ENCODE measurements at regions not wholly inside any gene's neighbourhood (a gene's known extent, or its start where the extent isn't known, plus 50 kb on each side); places are given as distances from the start of the nearest gene placed in this dataset.

DNA sequence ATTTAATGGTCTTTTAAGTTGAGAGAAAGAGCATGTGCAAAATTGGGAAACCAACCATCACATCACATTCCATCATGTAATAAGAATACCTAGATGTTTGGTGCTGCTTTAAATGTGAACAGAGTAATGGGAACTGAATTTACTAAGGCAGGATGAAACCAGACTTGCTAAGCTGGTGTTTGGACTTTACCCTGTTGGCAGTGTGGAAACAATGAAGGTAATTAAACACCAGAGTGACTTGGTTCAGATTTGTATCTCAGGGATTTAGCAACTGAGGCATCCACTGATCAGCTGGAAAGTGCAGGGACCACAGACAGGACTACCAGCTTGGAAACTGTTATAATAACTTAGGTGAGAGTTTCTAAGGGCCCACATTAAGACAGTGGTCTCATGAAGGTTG, 263.4 kb downstream of the OLFM3 start (continued):
- TF ChIP-seq, protein P1, sequence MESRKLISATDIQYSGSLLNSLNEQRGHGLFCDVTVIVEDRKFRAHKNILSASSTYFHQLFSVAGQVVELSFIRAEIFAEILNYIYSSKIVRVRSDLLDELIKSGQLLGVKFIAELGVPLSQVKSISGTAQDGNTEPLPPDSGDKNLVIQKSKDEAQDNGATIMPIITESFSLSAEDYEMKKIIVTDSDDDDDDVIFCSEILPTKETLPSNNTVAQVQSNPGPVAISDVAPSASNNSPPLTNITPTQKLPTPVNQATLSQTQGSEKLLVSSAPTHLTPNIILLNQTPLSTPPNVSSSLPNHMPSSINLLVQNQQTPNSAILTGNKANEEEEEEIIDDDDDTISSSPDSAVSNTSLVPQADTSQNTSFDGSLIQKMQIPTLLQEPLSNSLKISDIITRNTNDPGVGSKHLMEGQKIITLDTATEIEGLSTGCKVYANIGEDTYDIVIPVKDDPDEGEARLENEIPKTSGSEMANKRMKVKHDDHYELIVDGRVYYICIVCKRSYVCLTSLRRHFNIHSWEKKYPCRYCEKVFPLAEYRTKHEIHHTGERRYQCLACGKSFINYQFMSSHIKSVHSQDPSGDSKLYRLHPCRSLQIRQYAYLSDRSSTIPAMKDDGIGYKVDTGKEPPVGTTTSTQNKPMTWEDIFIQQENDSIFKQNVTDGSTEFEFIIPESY (CRISPR knock-in tag; IDR thresholded peaks at IDR 0.05) = no peak
- TF ChIP-seq ZNF3 (CRISPR knock-in tag; IDR thresholded peaks at IDR 0.05) (no peak), IKZF1 (IDR thresholded peaks at IDR 0.05) (no peak), MBD4 (IDR thresholded peaks at IDR 0.05; ENCODE audit: borderline replicate concordance, low read length) (no peak), ZNF782 (CRISPR knock-in tag; IDR thresholded peaks at IDR 0.05; ENCODE audit: borderline replicate concordance) (no peak), MYNN (CRISPR knock-in tag; IDR thresholded peaks at IDR 0.05; ENCODE audit: low read depth) (no peak), MIXL1 (CRISPR knock-in tag; IDR thresholded peaks at IDR 0.05) (0 out of 2 replicates have a peak, but pooled peaks have one; percentile 26), FOXM1 (CRISPR knock-in tag; IDR thresholded peaks at IDR 0.05) (no peak), KDM4B (CRISPR knock-in tag; IDR thresholded peaks at IDR 0.05) (no peak), ZNF597 (CRISPR knock-in tag; IDR thresholded peaks at IDR 0.05) (no peak), SOX13 (IDR thresholded peaks at IDR 0.05) (no peak), SOX13 (CRISPR knock-in tag; conservative IDR thresholded peaks at IDR 0.05 in 1 of 2, IDR thresholded peaks at IDR 0.05 in 1 of 2) (peak in 1 of 2 experiments; percentile 63; a peak in 2 of 4 replicates), ZBTB25 (CRISPR knock-in tag; IDR thresholded peaks at IDR 0.05) (no peak), USF2 (IDR thresholded peaks at IDR 0.05; ENCODE audit: low read depth, low read length) (no peak), USF2 (CRISPR knock-in tag; IDR thresholded peaks at IDR 0.05; ENCODE audit: borderline replicate concordance) (no peak)

All from HepG2 (cell line).